IMR-90 (cell line): ENCODE measurements at regions not wholly inside any gene's neighbourhood (a gene's known extent, or its start where the extent isn't known, plus 50 kb on each side); places are given as distances from the start of the nearest gene placed in this dataset.
"Not testable (repeated sequence)": the region's sequence is repeated elsewhere in the genome, so short reads cannot be mapped to it uniquely, and the experiment has no call there.

ENCODE experiments used
- ATAC-seq: fragments of 200-7000 bp; cut with Tn5 transposase; 2 replicates; pipeline ENCODE4 v1.9.1; 2020; ENCODE audit warnings: low read depth, mild to moderate bottlenecking, moderate library complexity
- BruUV-seq: library from RNA; stranded (reverse); fragments of 400-500 nt; replicated peaks from 2 replicates; lab custom pipeline; 2021; lab: Mats Ljungman, UMichigan
- CTCF ChIA-PET: fragments of 300-600 bp; formaldehyde crosslinking; extraction: SDS; loops from one replicate; lab custom pipeline; 2021; ENCODE audit warnings: antibody characterized with exemption; lab: Yijun Ruan, JAX
- POLR2A ChIA-PET: fragments of 300-600 bp; sonication (Branson Sonifier 250); formaldehyde crosslinking; loops from one replicate; lab custom pipeline; 2022; ENCODE audit warnings: antibody characterized with exemption; ENCODE audit not compliant: unreplicated experiment; lab: Charles Lee
- DNase-seq: peaks from one replicate; pipeline ENCODE4 v3.0.0; 2013
- H2AFZ ChIP-seq: replicated peaks from 2 replicates; pipeline ENCODE3; 2013; ENCODE audit warnings: low read length, mild to moderate bottlenecking; ENCODE audit not compliant: poor library complexity
- H2AK5ac ChIP-seq: 2 replicates; pipeline ENCODE4 v1.6.1; 2013; ENCODE audit warnings: low read depth, low read length, inconsistent platforms
- H2AK9ac ChIP-seq: replicated peaks from 2 replicates; pipeline ENCODE3; 2013; ENCODE audit warnings: mild to moderate bottlenecking, low read depth, low read length, moderate library complexity; ENCODE audit not compliant: poor library complexity
- H2BK120ac ChIP-seq: 2 replicates; pipeline ENCODE4 v1.6.1; 2013; ENCODE audit warnings: low read depth, low read length, inconsistent platforms
- H2BK15ac ChIP-seq: 3 replicates; pipeline ENCODE4 v1.6.1; 2013; ENCODE audit warnings: low read depth, low read length, inconsistent platforms
- H2BK20ac ChIP-seq: 2 replicates; pipeline ENCODE4 v1.6.1; 2013; ENCODE audit warnings: low read depth, mild to moderate bottlenecking, inconsistent platforms, low read length, moderate library complexity
- H2BK5ac ChIP-seq: 2 replicates; pipeline ENCODE4 v1.6.1; 2013; ENCODE audit warnings: mild to moderate bottlenecking, low read depth, low read length, inconsistent platforms; ENCODE audit not compliant: poor library complexity, severe bottlenecking
- H3K14ac ChIP-seq: replicated peaks from 2 replicates; pipeline ENCODE4 v1.6.1; 2013; ENCODE audit warnings: low read depth, low read length, inconsistent platforms
- H3K18ac ChIP-seq: 2 replicates; pipeline ENCODE4 v1.6.1; 2013; ENCODE audit warnings: low read depth, low read length, control low read depth
- H3K23ac ChIP-seq: 2 replicates; pipeline ENCODE4 v1.6.1; 2013; ENCODE audit warnings: low read depth, low read length, inconsistent platforms
- H3K27ac ChIP-seq: 2 replicates; pipeline ENCODE4 v1.5.1; 2013; ENCODE audit warnings: mild to moderate bottlenecking, control low read depth, low read length; ENCODE audit not compliant: insufficient read depth
- H3K27me3 ChIP-seq: 2 replicates; pipeline ENCODE4 v1.6.1; 2013; ENCODE audit warnings: low read length; ENCODE audit not compliant: control insufficient read depth, insufficient read depth
- H3K36me3 ChIP-seq: 2 replicates; pipeline ENCODE4 v1.6.1; 2013; ENCODE audit warnings: low read length, mixed read lengths; ENCODE audit not compliant: control insufficient read depth, insufficient read depth
- H3K4ac ChIP-seq: 2 replicates; pipeline ENCODE4 v1.6.1; 2013; ENCODE audit warnings: low read depth, low read length, inconsistent platforms
- H3K4me1 ChIP-seq: 2 replicates; pipeline ENCODE4 v1.6.1; 2013; ENCODE audit warnings: low read length, mixed read lengths; ENCODE audit not compliant: control insufficient read depth, insufficient read depth
- H3K4me2 ChIP-seq: 2 replicates; pipeline ENCODE4 v1.6.1; 2013; ENCODE audit warnings: low read depth, mild to moderate bottlenecking, control low read depth, low read length, moderate library complexity
- H3K4me3 ChIP-seq: 2 replicates; pipeline ENCODE4 v1.5.1; 2013; ENCODE audit warnings: low read depth, mild to moderate bottlenecking, control low read depth, low read length, moderate library complexity; ENCODE audit not compliant: insufficient read depth
- H3K56ac ChIP-seq: 2 replicates; pipeline ENCODE4 v1.6.1; 2013; ENCODE audit warnings: low read length, inconsistent platforms; ENCODE audit not compliant: insufficient read depth; ENCODE audit errors: extremely low read depth
- H3K79me1 ChIP-seq, 2 experiments: 2 replicates each; pipeline ENCODE4 v1.6.1; 2013; ENCODE audit warnings: low read length in 2 of 2, inconsistent platforms in 1 of 2, low read depth in 1 of 2
- H3K9ac ChIP-seq: 2 replicates; pipeline ENCODE4 v1.6.1; 2013; ENCODE audit warnings: low read depth, low read length, control low read depth
- H3K9me1 ChIP-seq: 2 replicates; pipeline ENCODE4 v1.6.1; 2013; ENCODE audit warnings: low read length, inconsistent platforms; ENCODE audit not compliant: insufficient read depth
- H3K9me3 ChIP-seq: 2 replicates; pipeline ENCODE4 v1.6.1; 2013; ENCODE audit warnings: low read length; ENCODE audit not compliant: control insufficient read depth, insufficient read depth
- H4K20me1 ChIP-seq: 2 replicates; pipeline ENCODE4 v1.6.1; 2013; ENCODE audit warnings: low read length, inconsistent platforms; ENCODE audit not compliant: insufficient read depth
- H4K5ac ChIP-seq: 2 replicates; pipeline ENCODE4 v1.6.1; 2013; ENCODE audit warnings: mild to moderate bottlenecking, low read depth, low read length, control low read depth
- H4K8ac ChIP-seq, 2 experiments: 2 replicates each; pipeline ENCODE4 v1.6.1; 2013; ENCODE audit warnings: low read depth in 2 of 2, low read length in 2 of 2, control low read depth in 1 of 2, inconsistent platforms in 1 of 2
- H4K91ac ChIP-seq: 2 replicates; pipeline ENCODE4 v1.6.1; 2013; ENCODE audit warnings: low read depth, low read length, inconsistent platforms; ENCODE audit not compliant: insufficient read depth
- WGBS, 2 experiments: methylation state at CpG; one replicate each; pipeline versions ENCODE4 v1.1.5 to v1.1.7; 2013; ENCODE audit warnings: missing lambda C conversion rate in 2 of 2; ENCODE audit not compliant: insufficient read length in 1 of 2; ENCODE audit errors: extremely low coverage in 2 of 2; 5-methylcytosine and 5-hydroxymethylcytosine counted together
- dilution Hi-C: fragments of 300-500 bp; cut with HindIII; formaldehyde crosslinking; loops from one replicate; pipeline ENCODE4 v1.14.3; 2018; ENCODE audit warnings: low sequenced_read_pairs; ENCODE audit not compliant: unreplicated experiment
- in situ Hi-C: fragments of 300-500 bp; cut with MboI; formaldehyde crosslinking; loops from 3 replicates; pipeline ENCODE4 v1.14.3; 2019; ENCODE audit warnings: low sequenced_read_pairs, inconsistent platforms, mixed read lengths
- intact Hi-C: fragments of 100-400 bp; cut with micrococcal nuclease; formaldehyde crosslinking; loops from 2 replicates; pipeline ENCODE4 v1.10.0; 2022

- intact Hi-C loops, H2BK20ac ChIP-seq, H2AK5ac ChIP-seq, H3K23ac ChIP-seq, DNase-seq, H3K14ac ChIP-seq, H2BK15ac ChIP-seq, H4K20me1 ChIP-seq, POLR2A ChIA-PET, H2AFZ ChIP-seq, H3K9ac ChIP-seq, dilution Hi-C loops, H3K4me2 ChIP-seq, ATAC-seq, H2AK9ac ChIP-seq, H3K79me1 ChIP-seq, H2BK120ac ChIP-seq, H3K27me3 ChIP-seq, H3K4ac ChIP-seq, BruUV-seq, H3K36me3 ChIP-seq, H3K4me3 ChIP-seq, H4K5ac ChIP-seq, H3K56ac ChIP-seq, H4K91ac ChIP-seq, H3K9me1 ChIP-seq, in situ Hi-C loops, H3K27ac ChIP-seq, CTCF ChIA-PET, H3K4me1 ChIP-seq, H4K8ac ChIP-seq, H3K9me3 ChIP-seq, H3K18ac ChIP-seq, H2BK5ac ChIP-seq: not testable (repeated sequence)
- WGBS, 2 experiments, result 40% methylated on average over 1 of the region's 24 CpGs; no CpG with 5 or more reads in 1 of the 2 experiments
These were observed 534.0 kb upstream of the FAM98A start for GRCh38 chr2:34133065-34133464.
